ENCODE measurements at regions not wholly inside any gene's neighbourhood (a gene's known extent, or its start where the extent isn't known, plus 50 kb on each side); places are given as distances from the start of the nearest gene placed in this dataset.

DNA sequence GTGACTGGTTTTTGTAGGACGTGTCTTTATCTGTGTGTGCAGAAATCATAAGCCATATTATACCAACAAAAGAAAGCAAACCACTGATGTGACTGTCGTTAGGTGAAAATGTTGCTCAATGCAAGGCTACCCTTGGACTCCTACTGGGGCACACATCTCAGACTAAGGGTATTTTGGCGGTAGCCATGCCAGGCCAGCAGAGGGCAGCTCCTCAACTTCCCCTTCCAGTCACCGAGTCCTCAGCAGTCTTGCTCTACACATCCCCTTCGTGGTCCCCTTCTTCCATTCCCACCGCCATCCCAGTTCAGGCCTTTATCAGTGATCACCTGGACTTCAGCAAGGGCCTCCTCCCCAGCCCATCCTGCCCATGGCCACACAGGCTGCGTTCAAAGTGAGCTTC lies 113.7 kb upstream of the GGTLC1 start:
- TF ChIP-seq POLR2A (IDR thresholded peaks at IDR 0.05): no peak
- TF ChIP-seq, protein P1, sequence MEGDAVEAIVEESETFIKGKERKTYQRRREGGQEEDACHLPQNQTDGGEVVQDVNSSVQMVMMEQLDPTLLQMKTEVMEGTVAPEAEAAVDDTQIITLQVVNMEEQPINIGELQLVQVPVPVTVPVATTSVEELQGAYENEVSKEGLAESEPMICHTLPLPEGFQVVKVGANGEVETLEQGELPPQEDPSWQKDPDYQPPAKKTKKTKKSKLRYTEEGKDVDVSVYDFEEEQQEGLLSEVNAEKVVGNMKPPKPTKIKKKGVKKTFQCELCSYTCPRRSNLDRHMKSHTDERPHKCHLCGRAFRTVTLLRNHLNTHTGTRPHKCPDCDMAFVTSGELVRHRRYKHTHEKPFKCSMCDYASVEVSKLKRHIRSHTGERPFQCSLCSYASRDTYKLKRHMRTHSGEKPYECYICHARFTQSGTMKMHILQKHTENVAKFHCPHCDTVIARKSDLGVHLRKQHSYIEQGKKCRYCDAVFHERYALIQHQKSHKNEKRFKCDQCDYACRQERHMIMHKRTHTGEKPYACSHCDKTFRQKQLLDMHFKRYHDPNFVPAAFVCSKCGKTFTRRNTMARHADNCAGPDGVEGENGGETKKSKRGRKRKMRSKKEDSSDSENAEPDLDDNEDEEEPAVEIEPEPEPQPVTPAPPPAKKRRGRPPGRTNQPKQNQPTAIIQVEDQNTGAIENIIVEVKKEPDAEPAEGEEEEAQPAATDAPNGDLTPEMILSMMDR (IDR thresholded peaks at IDR 0.05): peak in 1 of 6 experiments; percentile 17
